ENCODE measurements at regions not wholly inside any gene's neighbourhood (a gene's known extent, or its start where the extent isn't known, plus 50 kb on each side); places are given as distances from the start of the nearest gene placed in this dataset.

- in situ Hi-C loops (cut with MboI; ENCODE audit: low sequenced_read_pairs) = no loop called here
Observed at GRCh38 chr9:81132796-81133195, 556.6 kb downstream of the TLE1 start.

- in situ Hi-C loops (cut with MboI; ENCODE audit: low sequenced_read_pairs) = no loop called here
Observed at GRCh38 chr9:81132318-81132717, 557.0 kb downstream of the TLE1 start.

GRCh38 chr9:81128701-81129100, 560.6 kb downstream of the TLE1 start:
- in situ Hi-C loops (cut with MboI; ENCODE audit: low sequenced_read_pairs) = no loop called here

DNA sequence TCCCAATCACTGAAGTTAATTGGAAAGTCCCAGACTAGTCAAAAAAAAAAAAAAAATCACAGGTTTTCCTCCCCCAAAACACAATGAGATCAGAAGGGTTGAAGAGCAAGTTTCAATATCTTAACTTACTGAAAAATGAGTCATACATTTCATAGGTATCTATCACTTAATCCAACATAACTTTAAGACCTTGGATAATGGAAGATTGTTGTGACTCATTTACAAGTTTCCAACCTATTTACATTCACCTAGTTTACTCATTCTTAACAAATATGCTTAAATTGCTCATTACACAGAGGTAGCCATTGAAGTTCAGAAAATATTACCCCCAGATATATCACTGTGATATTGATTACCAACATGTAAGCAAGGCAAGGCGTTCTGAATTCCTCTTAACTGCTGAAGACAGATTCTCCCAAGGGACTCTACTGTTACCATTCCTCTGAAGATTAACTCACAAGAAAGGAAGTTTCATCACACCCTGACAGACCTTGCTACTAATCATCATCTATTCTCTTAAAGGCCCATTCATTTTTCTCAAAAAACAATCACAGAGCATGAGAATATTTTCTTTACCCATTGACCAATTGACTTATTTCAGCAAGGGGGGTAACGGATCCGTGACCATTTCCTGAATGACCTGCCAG, 563.8 kb downstream of the TLE1 start:
- in situ Hi-C loops (cut with MboI; ENCODE audit: low sequenced_read_pairs) = no loop called here

- in situ Hi-C loops (cut with MboI; ENCODE audit: low sequenced_read_pairs) = no loop called here
Observed at GRCh38 chr9:81123526-81123925, 565.8 kb downstream of the TLE1 start.

DNA sequence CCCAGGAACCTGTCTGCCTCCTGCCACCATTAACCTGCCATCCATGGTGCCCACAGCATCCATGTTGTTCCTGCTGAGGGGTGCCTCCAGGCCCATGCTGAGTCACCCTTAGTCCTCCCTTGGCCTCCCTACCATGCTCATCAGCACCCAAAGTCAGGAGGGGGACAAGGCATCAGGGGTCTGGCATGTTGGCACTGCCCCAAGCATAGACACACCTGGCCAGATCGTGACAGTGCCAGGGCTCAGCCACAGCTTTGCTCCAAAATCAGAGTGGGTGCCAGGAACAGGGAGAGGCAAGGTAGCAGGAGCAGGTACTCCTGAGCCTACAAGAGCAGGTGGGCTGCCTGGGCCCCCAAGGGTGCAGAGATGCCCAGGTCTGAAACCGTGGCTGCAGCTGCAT, 566.6 kb downstream of the TLE1 start:
- in situ Hi-C loops (cut with MboI; ENCODE audit: low sequenced_read_pairs) = no loop called here

- in situ Hi-C loops (cut with MboI; ENCODE audit: low sequenced_read_pairs) = no loop called here
Observed at GRCh38 chr9:81119591-81119990, 569.8 kb downstream of the TLE1 start.

DNA sequence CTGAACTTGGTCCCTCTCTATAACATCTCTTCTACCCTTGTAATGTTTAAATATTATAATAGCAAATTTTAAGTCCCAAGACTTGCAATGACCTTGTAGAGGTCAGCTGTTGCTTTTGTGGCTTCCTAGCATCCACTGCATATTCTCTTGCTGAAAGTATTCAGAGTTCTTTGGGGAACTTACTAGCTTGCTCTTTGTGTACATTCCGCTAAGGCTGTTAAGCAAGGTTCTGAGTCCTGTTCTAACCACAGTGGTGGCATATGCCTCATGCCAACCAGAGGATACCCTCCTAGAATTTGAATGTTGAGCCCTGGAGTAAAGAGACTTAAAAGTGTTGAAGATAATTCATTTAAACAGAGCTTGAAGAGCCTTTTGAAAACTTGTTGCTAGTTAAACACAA, 570.9 kb downstream of the TLE1 start:
- in situ Hi-C loops (cut with MboI; ENCODE audit: low sequenced_read_pairs) = no loop called here

DNA sequence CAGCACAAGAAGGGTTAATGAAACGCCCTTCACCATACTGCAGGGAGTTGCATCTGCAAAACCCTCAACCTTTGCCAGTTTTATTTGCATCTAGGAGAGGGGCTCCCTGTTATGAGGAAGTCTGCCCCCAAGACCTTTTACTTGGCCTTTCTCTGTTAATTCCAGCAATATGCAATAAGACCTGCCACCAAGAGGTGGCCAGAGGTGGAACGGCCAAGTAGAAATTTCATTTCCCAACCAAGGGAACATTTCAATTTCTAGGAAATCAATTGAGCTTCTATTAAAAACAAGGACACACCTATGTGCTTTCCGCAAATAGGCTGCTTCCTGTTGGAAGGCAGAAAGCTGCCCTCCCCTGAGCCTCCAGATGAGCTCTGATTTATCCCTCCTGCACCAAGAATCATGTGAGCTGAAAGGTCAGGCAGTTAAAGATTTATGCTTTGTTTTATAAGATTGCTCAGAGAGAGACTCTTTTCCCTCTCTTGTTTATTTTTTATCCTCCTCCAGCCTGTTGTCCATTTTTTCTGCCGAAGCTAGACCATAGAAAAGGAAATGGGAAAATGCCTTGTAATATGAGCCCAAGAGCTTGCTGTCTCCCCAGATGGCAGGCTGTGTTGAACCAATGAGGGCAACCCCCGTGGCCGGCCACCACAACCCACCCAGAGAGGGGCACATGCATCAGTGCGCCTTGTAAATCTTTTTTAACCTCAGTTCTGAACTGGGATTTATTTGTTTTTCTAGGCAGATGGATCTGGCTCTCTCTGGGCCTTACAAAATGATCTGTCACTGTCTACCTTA, 572.8 kb downstream of the TLE1 start:
- in situ Hi-C loops (cut with MboI; ENCODE audit: low sequenced_read_pairs) = no loop called here

GRCh38 chr9:81113453-81114124, 575.8 kb downstream of the TLE1 start:
- in situ Hi-C loops (cut with MboI; ENCODE audit: low sequenced_read_pairs) = no loop called here

- in situ Hi-C loops (cut with MboI; ENCODE audit: low sequenced_read_pairs) = no loop called here
Observed at GRCh38 chr9:81112627-81113452, 576.5 kb downstream of the TLE1 start.

DNA sequence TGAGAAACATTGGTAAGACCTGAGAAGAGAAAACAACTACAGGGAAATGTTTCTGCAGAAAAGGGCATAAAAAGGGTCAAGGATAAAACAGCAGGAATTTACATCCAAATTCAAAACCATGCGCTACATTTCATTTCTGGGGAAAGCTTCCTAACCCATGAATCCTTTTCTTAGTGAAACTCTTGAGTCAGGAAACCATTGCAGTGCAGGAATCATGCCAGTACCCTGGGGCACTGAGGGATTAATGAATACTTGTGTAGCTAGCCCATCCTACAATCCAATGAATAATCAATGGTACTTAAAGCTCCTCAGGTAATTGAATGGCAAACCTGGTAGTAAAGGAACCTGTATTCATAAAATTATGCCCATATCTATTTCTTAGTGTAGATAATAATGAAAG, 580.5 kb downstream of the TLE1 start:
- in situ Hi-C loops (cut with MboI; ENCODE audit: low sequenced_read_pairs) = no loop called here

GRCh38 chr9:81108391-81108790, 581.0 kb downstream of the TLE1 start:
- in situ Hi-C loops (cut with MboI; ENCODE audit: low sequenced_read_pairs) = no loop called here

GRCh38 chr9:81103597-81104471, 585.5 kb downstream of the TLE1 start:
- in situ Hi-C loops (cut with MboI; ENCODE audit: low sequenced_read_pairs) = no loop called here

- in situ Hi-C loops (cut with MboI; ENCODE audit: low sequenced_read_pairs) = no loop called here
Observed at GRCh38 chr9:81097131-81097847, 592.1 kb downstream of the TLE1 start.

GRCh38 chr9:81096625-81097024, 592.7 kb downstream of the TLE1 start:
- in situ Hi-C loops (cut with MboI; ENCODE audit: low sequenced_read_pairs) = no loop called here

GRCh38 chr9:81092057-81092456, 597.3 kb downstream of the TLE1 start:
- in situ Hi-C loops (cut with MboI; ENCODE audit: low sequenced_read_pairs) = no loop called here

DNA sequence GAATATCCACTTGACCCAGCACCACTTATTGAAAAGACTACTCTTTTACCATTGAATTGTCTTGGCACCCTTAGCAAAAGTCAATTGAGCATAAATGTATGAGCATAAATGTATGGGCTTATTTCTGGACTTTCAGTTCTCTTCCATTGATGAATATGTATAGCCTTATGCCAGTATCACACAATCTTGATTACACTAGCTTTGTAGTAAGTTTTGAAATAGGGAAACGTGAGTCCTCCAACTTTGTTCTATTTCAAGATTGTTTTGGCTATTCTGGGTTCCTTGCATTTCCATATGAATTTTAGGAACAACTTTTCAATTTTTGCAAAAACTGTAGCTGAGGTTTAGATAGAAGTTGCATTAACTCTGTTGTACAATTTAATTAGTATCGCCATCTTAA, 601.0 kb downstream of the TLE1 start:
- in situ Hi-C loops (cut with MboI; ENCODE audit: low sequenced_read_pairs) = no loop called here

GRCh38 chr9:81086416-81086815, 602.9 kb downstream of the TLE1 start:
- in situ Hi-C loops (cut with MboI; ENCODE audit: low sequenced_read_pairs) = no loop called here

Data from HL-60/S4 treated with phorbol 12-myristate 13-acetate at 8.2 ng/mL for 4 days and 3 days (cell line).